Parathyroid adenoma (tissue), 2 donors: ENCODE measurements at regions not wholly inside any gene's neighbourhood (a gene's known extent, or its start where the extent isn't known, plus 50 kb on each side); places are given as distances from the start of the nearest gene placed in this dataset.
"Not testable (repeated sequence)": the region's sequence is repeated elsewhere in the genome, so short reads cannot be mapped to it uniquely, and the experiment has no call there.

Experiments used
- H2AFZ ChIP-seq: fragments of 300-600 bp; sonication (generic); one replicate; pipeline ENCODE4 v1.7.0; 2017; ENCODE audit warnings: antibody characterized with exemption, mild to moderate bottlenecking
- H3K27ac ChIP-seq: fragments of 300-600 bp; sonication (generic); one replicate; pipeline ENCODE4 v1.7.0; 2017
- H3K27me3 ChIP-seq: fragments of 300-600 bp; sonication (generic); one replicate; pipeline ENCODE4 v1.7.0; 2017; ENCODE audit warnings: low read length; ENCODE audit not compliant: control insufficient read depth, insufficient read depth
- H3K36me3 ChIP-seq: fragments of 300-600 bp; sonication (generic); one replicate; pipeline ENCODE4 v1.7.0; 2017; ENCODE audit warnings: low read length; ENCODE audit not compliant: control insufficient read depth, insufficient read depth
- H3K4me1 ChIP-seq: fragments of 300-600 bp; sonication (generic); one replicate; pipeline ENCODE4 v1.7.0; 2017; ENCODE audit warnings: control low read depth
- H3K4me2 ChIP-seq: fragments of 300-600 bp; sonication (generic); one replicate; pipeline ENCODE4 v1.7.0; 2017; ENCODE audit warnings: low read length
- H3K4me3 ChIP-seq: fragments of 300-600 bp; sonication (generic); one replicate; pipeline ENCODE4 v1.7.0; 2017; ENCODE audit warnings: low read depth, low read length
- H3K79me2 ChIP-seq: fragments of 300-600 bp; sonication (generic); one replicate; pipeline ENCODE4 v1.7.0; 2017; ENCODE audit warnings: control low read depth
- H3K9ac ChIP-seq: fragments of 300-600 bp; sonication (generic); one replicate; pipeline ENCODE4 v1.7.0; 2017; ENCODE audit warnings: mild to moderate bottlenecking
- H3K9me3 ChIP-seq: fragments of 300-600 bp; sonication (generic); one replicate; pipeline ENCODE4 v1.7.0; 2017; ENCODE audit warnings: low read length; ENCODE audit not compliant: control insufficient read depth
- CTCF ChIP-seq: fragments of 300-600 bp; sonication (generic); IDR thresholded peaks from one replicate; pipeline ENCODE4 v1.7.0; 2017; ENCODE audit warnings: antibody characterized with exemption, mild to moderate bottlenecking
- donor health status: primary hyperparathyroidism.

GRCh38 chr10:4276151-4276550, 491.1 kb upstream of the KLF6 start:
- TF ChIP-seq CTCF: no peak
- H2AFZ ChIP-seq: no peak overlapping the region
- H3K9me3 ChIP-seq: no peaks in the 10 kb centered on the region
- no peaks in the 10 kb centered on the region for H3K36me3 ChIP-seq
- no peaks in the 10 kb centered on the region for H3K27me3 ChIP-seq
- H3K79me2 ChIP-seq: no peaks in the 10 kb centered on the region
- no peaks in the 10 kb centered on the region for H3K4me1 ChIP-seq
- H3K4me2 ChIP-seq: no peak overlapping the region
- H3K4me3 ChIP-seq: no peak overlapping the region
- H3K9ac ChIP-seq: no peak overlapping the region
- no peak overlapping the region for H3K27ac ChIP-seq

DNA sequence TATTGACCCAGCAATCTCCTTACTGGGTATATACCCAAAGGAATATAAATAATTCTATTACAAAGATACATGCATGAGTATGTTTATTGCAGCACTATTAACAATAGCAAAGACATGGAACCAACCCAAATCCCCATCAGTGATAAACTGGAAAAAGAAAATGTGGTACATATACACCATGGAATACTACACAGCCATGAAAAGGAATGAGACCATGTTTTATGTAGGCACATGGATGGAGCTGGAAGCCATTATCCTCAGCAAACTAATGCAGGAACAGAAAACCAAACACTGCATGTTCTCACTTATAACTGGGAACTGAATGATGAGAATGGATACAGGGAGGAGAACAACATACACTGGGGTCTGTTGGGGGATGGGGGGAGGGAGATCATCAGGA, 489.7 kb upstream of the KLF6 start:
- H3K9ac ChIP-seq, H2AFZ ChIP-seq, H3K36me3 ChIP-seq, H3K9me3 ChIP-seq, H3K79me2 ChIP-seq, H3K4me3 ChIP-seq, H3K4me1 ChIP-seq, H3K27ac ChIP-seq, H3K27me3 ChIP-seq, H3K4me2 ChIP-seq: not testable (repeated sequence)

GRCh38 chr10:4271193-4271592, 486.2 kb upstream of the KLF6 start:
- no peaks in the 10 kb centered on the region for H3K9me3 ChIP-seq
- H3K4me3 ChIP-seq: no peak overlapping the region
- no peaks in the 10 kb centered on the region for H3K27me3 ChIP-seq
- no peaks in the 10 kb centered on the region for H3K4me1 ChIP-seq
- H2AFZ ChIP-seq: no peak overlapping the region
- no peak overlapping the region for H3K9ac ChIP-seq
- no peak overlapping the region for H3K27ac ChIP-seq
- TF ChIP-seq CTCF: no peak
- H3K4me2 ChIP-seq: no peak overlapping the region
- H3K79me2 ChIP-seq: no peaks in the 10 kb centered on the region
- no peaks in the 10 kb centered on the region for H3K36me3 ChIP-seq

DNA sequence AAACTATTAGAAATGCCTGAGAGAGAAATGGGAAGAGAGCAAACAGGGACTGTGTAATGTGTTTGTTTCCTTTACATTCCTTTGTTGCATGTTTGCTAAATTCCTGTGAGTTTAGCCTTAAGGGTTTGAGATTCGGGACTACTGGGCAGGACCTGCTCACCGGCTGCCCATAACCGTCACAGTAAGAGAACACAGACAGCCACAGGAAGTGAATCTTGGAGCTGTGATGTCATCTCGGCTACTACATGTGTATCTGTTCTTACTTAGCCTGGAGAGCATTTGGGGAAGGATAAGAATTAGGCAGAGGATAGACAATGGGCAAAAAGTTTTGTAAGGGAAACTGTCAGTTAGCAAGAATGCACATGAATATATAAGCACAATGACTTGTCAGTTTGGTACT, 485.1 kb upstream of the KLF6 start:
- TF ChIP-seq CTCF: no peak
- Histone ChIP-seq H2AFZ (no peak overlapping the region), H3K4me1 (no peaks in the 10 kb centered on the region), H3K9ac (no peak overlapping the region), H3K27me3 (no peaks in the 10 kb centered on the region), H3K79me2 (no peaks in the 10 kb centered on the region), H3K9me3 (no peaks in the 10 kb centered on the region), H3K4me2 (no peak overlapping the region), H3K36me3 (no peaks in the 10 kb centered on the region), H3K4me3 (no peak overlapping the region), H3K27ac (no peak overlapping the region)

DNA sequence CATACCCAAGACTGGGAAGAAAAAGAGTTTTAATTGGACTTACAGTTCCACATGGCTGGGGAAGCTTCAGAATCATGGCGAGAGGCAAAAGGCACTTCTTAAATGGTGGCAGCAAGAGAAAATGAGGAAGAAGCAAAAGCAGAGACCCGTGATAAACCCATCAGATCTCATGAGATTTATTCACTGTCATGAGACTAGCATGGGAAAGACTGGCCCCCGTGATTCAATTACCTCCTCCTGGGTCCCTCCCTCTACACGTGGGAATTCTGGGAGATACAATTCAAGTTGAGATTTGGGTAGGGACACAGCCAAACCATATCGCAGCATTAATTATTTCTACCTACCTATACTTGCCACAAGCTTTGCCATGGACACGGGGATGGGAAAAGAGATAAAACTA, 483.5 kb upstream of the KLF6 start:
- H3K9me3 ChIP-seq, H3K27me3 ChIP-seq, H3K4me2 ChIP-seq, H3K4me1 ChIP-seq, H3K79me2 ChIP-seq, H3K4me3 ChIP-seq, H2AFZ ChIP-seq, H3K9ac ChIP-seq, H3K27ac ChIP-seq, H3K36me3 ChIP-seq: not testable (repeated sequence)

DNA sequence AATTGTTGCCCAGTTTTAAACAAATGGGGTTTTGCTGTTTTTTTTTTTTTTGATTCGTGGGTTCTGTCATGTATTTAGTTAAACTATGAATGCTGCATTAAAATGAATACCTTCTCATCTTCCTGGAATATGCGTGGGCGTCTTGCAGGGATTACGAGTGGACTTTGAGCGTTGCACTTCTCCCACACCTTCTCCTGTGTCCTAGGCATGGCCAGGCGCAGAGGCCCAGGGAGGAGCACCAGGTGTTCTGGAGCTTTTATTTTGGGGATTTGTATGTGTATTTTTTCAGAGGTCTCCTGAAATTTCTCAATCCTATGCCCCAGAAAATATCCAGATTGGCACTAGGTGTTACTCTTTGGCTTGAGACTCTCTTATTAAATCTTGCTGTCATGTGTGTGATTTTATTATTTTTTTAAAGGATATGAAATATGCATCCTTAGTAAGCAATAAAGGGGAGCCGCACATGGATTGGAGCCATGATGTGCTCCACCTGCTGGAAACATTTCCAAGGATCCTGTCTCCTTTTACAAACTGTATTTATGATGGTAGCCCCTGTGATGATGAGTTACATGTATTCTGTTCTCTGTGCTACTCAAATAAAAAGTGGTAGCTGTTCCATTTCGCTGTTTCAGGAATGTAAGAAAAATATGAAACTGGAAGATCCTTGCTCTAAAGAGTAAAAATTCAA, 482.2 kb upstream of the KLF6 start:
- no peak for TF ChIP-seq CTCF
- no peak overlapping the region for H3K4me3 ChIP-seq
- H3K4me1 ChIP-seq: no peaks in the 10 kb centered on the region
- H3K4me2 ChIP-seq: no peak overlapping the region
- H3K79me2 ChIP-seq: no peaks in the 10 kb centered on the region
- no peaks in the 10 kb centered on the region for H3K9me3 ChIP-seq
- no peaks in the 10 kb centered on the region for H3K27me3 ChIP-seq
- no peak overlapping the region for H2AFZ ChIP-seq
- H3K36me3 ChIP-seq: no peaks in the 10 kb centered on the region
- no peak overlapping the region for H3K9ac ChIP-seq
- H3K27ac ChIP-seq: no peak overlapping the region
